Panc1 (cell line): ENCODE measurements at regions not wholly inside any gene's neighbourhood (a gene's known extent, or its start where the extent isn't known, plus 50 kb on each side); places are given as distances from the start of the nearest gene placed in this dataset.

Experiments used
- POLR2AphosphoS5 ChIP-seq: IDR thresholded peaks from 2 replicates; pipeline ENCODE4 v1.6.1; 2012; ENCODE audit warnings: mild to moderate bottlenecking, low read depth, low read length, moderate library complexity
- SIN3A ChIP-seq: IDR thresholded peaks from 2 replicates; pipeline ENCODE4 v1.6.1; 2012; ENCODE audit warnings: low read depth, mild to moderate bottlenecking, low read length, moderate library complexity, borderline replicate concordance; ENCODE audit not compliant: insufficient read depth
- TCF7L2 ChIP-seq: IDR thresholded peaks from 2 replicates; pipeline ENCODE4 v1.6.1; 2011; ENCODE audit warnings: mild to moderate bottlenecking, low read depth, low read length, inconsistent platforms
- TF ChIP-seq, protein P1 (sequence below), 2 experiments: IDR thresholded peaks; 2 replicates each; pipeline ENCODE4 v1.6.1; 2011 to 2012; ENCODE audit warnings: low read depth in 2 of 2, control low read depth in 1 of 2, low read length in 1 of 2, mild to moderate bottlenecking in 1 of 2, moderate library complexity in 1 of 2; ENCODE audit not compliant: insufficient read depth in 1 of 2
- TF ChIP-seq, protein P2 (sequence below): fragments of 450-650 bp; IDR thresholded peaks from 2 replicates; pipeline ENCODE4 v1.5.1; 2017; ENCODE audit warnings: mild to moderate bottlenecking

- TF ChIP-seq, protein P1, sequence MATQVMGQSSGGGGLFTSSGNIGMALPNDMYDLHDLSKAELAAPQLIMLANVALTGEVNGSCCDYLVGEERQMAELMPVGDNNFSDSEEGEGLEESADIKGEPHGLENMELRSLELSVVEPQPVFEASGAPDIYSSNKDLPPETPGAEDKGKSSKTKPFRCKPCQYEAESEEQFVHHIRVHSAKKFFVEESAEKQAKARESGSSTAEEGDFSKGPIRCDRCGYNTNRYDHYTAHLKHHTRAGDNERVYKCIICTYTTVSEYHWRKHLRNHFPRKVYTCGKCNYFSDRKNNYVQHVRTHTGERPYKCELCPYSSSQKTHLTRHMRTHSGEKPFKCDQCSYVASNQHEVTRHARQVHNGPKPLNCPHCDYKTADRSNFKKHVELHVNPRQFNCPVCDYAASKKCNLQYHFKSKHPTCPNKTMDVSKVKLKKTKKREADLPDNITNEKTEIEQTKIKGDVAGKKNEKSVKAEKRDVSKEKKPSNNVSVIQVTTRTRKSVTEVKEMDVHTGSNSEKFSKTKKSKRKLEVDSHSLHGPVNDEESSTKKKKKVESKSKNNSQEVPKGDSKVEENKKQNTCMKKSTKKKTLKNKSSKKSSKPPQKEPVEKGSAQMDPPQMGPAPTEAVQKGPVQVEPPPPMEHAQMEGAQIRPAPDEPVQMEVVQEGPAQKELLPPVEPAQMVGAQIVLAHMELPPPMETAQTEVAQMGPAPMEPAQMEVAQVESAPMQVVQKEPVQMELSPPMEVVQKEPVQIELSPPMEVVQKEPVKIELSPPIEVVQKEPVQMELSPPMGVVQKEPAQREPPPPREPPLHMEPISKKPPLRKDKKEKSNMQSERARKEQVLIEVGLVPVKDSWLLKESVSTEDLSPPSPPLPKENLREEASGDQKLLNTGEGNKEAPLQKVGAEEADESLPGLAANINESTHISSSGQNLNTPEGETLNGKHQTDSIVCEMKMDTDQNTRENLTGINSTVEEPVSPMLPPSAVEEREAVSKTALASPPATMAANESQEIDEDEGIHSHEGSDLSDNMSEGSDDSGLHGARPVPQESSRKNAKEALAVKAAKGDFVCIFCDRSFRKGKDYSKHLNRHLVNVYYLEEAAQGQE (IDR thresholded peaks at IDR 0.05; ENCODE audit: insufficient read depth in 1 of 2, low read depth in 2 of 2, low read length in 1 of 2), result no peak
- TF ChIP-seq, protein P2, sequence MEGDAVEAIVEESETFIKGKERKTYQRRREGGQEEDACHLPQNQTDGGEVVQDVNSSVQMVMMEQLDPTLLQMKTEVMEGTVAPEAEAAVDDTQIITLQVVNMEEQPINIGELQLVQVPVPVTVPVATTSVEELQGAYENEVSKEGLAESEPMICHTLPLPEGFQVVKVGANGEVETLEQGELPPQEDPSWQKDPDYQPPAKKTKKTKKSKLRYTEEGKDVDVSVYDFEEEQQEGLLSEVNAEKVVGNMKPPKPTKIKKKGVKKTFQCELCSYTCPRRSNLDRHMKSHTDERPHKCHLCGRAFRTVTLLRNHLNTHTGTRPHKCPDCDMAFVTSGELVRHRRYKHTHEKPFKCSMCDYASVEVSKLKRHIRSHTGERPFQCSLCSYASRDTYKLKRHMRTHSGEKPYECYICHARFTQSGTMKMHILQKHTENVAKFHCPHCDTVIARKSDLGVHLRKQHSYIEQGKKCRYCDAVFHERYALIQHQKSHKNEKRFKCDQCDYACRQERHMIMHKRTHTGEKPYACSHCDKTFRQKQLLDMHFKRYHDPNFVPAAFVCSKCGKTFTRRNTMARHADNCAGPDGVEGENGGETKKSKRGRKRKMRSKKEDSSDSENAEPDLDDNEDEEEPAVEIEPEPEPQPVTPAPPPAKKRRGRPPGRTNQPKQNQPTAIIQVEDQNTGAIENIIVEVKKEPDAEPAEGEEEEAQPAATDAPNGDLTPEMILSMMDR, result no peak
- TF ChIP-seq TCF7L2, result no peak
- TF ChIP-seq SIN3A, result no peak
- no peak for TF ChIP-seq POLR2AphosphoS5
These were observed 176.5 kb upstream of the UBASH3B start for GRCh38 chr11:122478986-122479385.
